ENCODE measurements at regions not wholly inside any gene's neighbourhood (a gene's known extent, or its start where the extent isn't known, plus 50 kb on each side); places are given as distances from the start of the nearest gene placed in this dataset.

- Mint-ChIP-seq H3K36me3 (ENCODE audit: insufficient read depth, unreplicated experiment) (peaks cover 8% of the 10 kb centered on the region), H3K9me3 (ENCODE audit: low read depth, unreplicated experiment) (no peaks in the 10 kb centered on the region), H3K4me1 (ENCODE audit: low read depth, unreplicated experiment) (peaks cover 30% of the 10 kb centered on the region), H3K27me3 (ENCODE audit: unreplicated experiment) (no peaks in the 10 kb centered on the region), H3K4me3 (ENCODE audit: low read depth, unreplicated experiment) (no peak overlapping the region), H3K27ac (ENCODE audit: unreplicated experiment) (no peak overlapping the region)
- no TSS peak for BruUV-seq (replicated peaks)
- intact Hi-C loops (cut with micrococcal nuclease; ENCODE audit: unreplicated experiment): loop anchor here (5.0 kb wide), 1 partner anchor 90 kb away; the partner anchor contains the start of gene SDC1
- TF ChIP-seq CTCF (IDR thresholded peaks at IDR 0.05; ENCODE audit: unreplicated experiment): no peak
- no peak for DNase-seq
- CTCF ChIA-PET: interaction anchor here (1.1 kb wide), 2 partner anchors 16 to 95 kb away, joined by 3 read pairs; no protein-coding TSS in a partner anchor
These were observed 85.7 kb upstream of the LAPTM4A start for GRCh38 chr2:20137131-20137571.

GRCh38 chr2:20136149-20136548, 84.7 kb upstream of the LAPTM4A start:
- intact Hi-C loops (cut with micrococcal nuclease; ENCODE audit: unreplicated experiment): loop anchor here (5.0 kb wide), 1 partner anchor 91 kb away; the partner anchor contains the start of gene SDC1
- BruUV-seq (replicated peaks): no TSS peak
- CTCF ChIA-PET: interaction anchor here (0.9 to 2.0 kb wide), 6 partner anchors 55 to 155 kb away, joined by 3 to 6 read pairs (median 3); partner anchors contain the start of gene SDC1
- peaks cover under 1% of the 10 kb centered on the region for H3K36me3 Mint-ChIP-seq (ENCODE audit: insufficient read depth, unreplicated experiment)
- no peaks in the 10 kb centered on the region for H3K9me3 Mint-ChIP-seq (ENCODE audit: low read depth, unreplicated experiment)
- no peak for TF ChIP-seq CTCF (IDR thresholded peaks at IDR 0.05; ENCODE audit: unreplicated experiment)
- no peak for DNase-seq
- H3K27ac Mint-ChIP-seq (ENCODE audit: unreplicated experiment): no peak overlapping the region
- no peak overlapping the region for H3K4me3 Mint-ChIP-seq (ENCODE audit: low read depth, unreplicated experiment)
- no peaks in the 10 kb centered on the region for H3K27me3 Mint-ChIP-seq (ENCODE audit: unreplicated experiment)
- H3K4me1 Mint-ChIP-seq (ENCODE audit: low read depth, unreplicated experiment): peaks cover 25% of the 10 kb centered on the region

DNA sequence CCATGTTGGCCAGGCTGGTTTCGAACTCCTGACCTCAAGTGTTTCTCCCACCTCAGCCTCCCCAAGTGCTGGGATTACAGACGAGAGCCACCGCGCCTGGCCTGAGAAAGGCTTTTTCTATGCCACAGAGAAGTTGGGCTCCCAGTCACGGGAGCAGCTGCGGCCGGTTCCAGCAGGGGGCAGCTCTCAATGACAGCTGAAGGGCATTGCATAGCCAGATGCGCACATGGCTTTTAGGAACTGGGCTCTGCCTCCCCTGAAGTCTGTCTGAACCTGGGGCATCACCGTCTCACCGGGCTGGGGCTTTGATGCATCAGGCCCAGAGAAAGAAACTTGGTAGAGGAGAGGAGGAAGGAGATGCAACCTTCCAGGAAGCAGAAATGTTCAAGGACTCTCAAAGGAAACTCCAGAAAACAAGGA, 84.2 kb upstream of the LAPTM4A start:
- Mint-ChIP-seq H3K4me3 (ENCODE audit: low read depth, unreplicated experiment) (no peak overlapping the region), H3K4me1 (ENCODE audit: low read depth, unreplicated experiment) (peaks cover 26% of the 10 kb centered on the region), H3K27ac (ENCODE audit: unreplicated experiment) (no peak overlapping the region), H3K9me3 (ENCODE audit: low read depth, unreplicated experiment) (no peaks in the 10 kb centered on the region), H3K27me3 (ENCODE audit: unreplicated experiment) (no peaks in the 10 kb centered on the region), H3K36me3 (ENCODE audit: insufficient read depth, unreplicated experiment) (no peaks in the 10 kb centered on the region)
- peak; percentile 79 for TF ChIP-seq CTCF (IDR thresholded peaks at IDR 0.05; ENCODE audit: unreplicated experiment)
- intact Hi-C loops (cut with micrococcal nuclease; ENCODE audit: unreplicated experiment): loop anchor here (1.0 to 5.0 kb wide), 2 partner anchors 56 to 92 kb away; partner anchors contain the start of gene SDC1
- BruUV-seq (replicated peaks): no TSS peak
- CTCF ChIA-PET: interaction anchor here (0.9 to 2.0 kb wide), 6 partner anchors 56 to 156 kb away, joined by 3 to 6 read pairs (median 3); partner anchors contain the start of gene SDC1
- DNase-seq: peak; percentile 75

DNA sequence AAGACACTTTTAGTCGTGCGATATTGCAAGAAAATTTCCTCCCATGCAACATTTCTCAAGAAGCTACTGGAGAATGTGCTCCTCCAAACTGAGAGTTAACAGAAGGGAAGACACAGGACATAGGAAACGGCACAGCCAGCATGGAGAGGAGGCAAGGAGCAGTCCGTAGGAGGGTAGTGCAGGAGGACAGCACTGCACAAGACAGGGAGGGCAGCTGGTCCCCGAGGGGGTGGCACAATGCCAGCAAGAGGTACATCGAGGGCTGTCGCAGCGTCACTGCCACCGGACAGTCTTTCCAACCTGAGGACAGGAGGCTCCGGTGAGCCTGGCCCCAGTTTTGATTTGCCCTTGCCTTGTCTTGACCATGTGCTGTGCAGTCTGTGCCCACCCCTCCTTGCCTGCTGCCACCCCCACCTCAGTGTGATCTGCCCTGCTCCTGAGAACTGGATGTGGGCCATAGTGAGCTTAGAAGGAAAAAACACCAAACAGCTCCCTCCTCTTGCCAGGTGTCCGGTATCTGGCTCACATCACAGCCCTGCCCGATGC, 81.6 kb upstream of the LAPTM4A start:
- H3K27ac Mint-ChIP-seq (ENCODE audit: unreplicated experiment): no peak overlapping the region
- H3K27me3 Mint-ChIP-seq (ENCODE audit: unreplicated experiment): no peaks in the 10 kb centered on the region
- H3K36me3 Mint-ChIP-seq (ENCODE audit: insufficient read depth, unreplicated experiment): no peaks in the 10 kb centered on the region
- H3K9me3 Mint-ChIP-seq (ENCODE audit: low read depth, unreplicated experiment): no peaks in the 10 kb centered on the region
- intact Hi-C loops (cut with micrococcal nuclease; ENCODE audit: unreplicated experiment): no loop called here
- peaks cover 28% of the 10 kb centered on the region for H3K4me1 Mint-ChIP-seq (ENCODE audit: low read depth, unreplicated experiment)
- no peak overlapping the region for H3K4me3 Mint-ChIP-seq (ENCODE audit: low read depth, unreplicated experiment)
- no peak for TF ChIP-seq CTCF (IDR thresholded peaks at IDR 0.05; ENCODE audit: unreplicated experiment)
- BruUV-seq (replicated peaks): no TSS peak
- CTCF ChIA-PET: interaction anchor here (0.5 kb wide), 1 partner anchor 92 kb away, joined by 9 read pairs; no protein-coding TSS in a partner anchor
- DNase-seq: no peak

All from Calu3 (cell line).